AG08395 (cell line): ENCODE measurements at regions not wholly inside any gene's neighbourhood (a gene's known extent, or its start where the extent isn't known, plus 50 kb on each side); places are given as distances from the start of the nearest gene placed in this dataset.
"Not testable (repeated sequence)": the region's sequence is repeated elsewhere in the genome, so short reads cannot be mapped to it uniquely, and the experiment has no call there.

Source experiments
- DNase-seq: peaks from one replicate; pipeline ENCODE4 v3.0.0; 2012; ENCODE audit warnings: mixed read lengths, low spot score

- DNase-seq = no peak
Measured at GRCh38 chr14:38705220-38705619, 397.8 kb downstream of the SEC23A start.

GRCh38 chr14:38704220-38704619 lies 398.8 kb downstream of the SEC23A start:
- DNase-seq = no peak

DNA sequence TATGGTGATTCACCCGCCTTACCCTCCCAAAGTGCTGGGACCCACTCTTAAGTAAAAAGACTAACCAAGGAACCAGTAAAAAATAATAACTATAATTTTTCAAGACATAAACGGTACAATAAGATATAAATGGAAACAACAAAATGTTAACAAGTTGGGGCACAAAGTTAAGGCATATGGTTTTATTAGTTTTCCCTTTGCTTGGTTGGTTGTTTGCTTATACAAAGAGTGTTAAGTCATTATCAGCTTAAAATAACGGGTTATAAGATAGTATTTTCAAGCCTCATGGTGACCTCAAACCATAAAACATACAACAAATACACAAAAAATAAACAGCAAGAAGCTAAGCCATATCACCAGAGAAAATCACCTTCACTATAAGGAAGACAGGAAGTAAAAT lies 406.1 kb downstream of the SEC23A start:
- DNase-seq = no peak

DNA sequence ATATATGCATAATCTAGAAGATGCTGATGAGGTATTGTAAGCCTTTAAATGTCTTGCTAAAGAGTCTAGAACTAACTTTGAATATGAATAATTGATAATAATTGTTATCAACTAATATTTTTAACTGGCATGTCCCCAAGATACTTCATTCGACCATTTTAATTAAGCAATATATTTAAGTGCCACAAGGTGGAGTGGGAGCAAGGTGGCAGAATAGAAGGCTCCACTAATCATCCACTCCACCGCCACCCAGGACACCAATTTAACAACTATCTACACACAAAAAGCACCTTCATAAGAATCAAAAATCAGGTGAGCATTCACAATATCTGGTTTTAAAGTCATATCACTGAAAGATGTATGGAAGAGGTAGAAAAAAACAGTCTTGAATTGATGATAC lies 409.6 kb downstream of the SEC23A start:
- no peak for DNase-seq

DNA sequence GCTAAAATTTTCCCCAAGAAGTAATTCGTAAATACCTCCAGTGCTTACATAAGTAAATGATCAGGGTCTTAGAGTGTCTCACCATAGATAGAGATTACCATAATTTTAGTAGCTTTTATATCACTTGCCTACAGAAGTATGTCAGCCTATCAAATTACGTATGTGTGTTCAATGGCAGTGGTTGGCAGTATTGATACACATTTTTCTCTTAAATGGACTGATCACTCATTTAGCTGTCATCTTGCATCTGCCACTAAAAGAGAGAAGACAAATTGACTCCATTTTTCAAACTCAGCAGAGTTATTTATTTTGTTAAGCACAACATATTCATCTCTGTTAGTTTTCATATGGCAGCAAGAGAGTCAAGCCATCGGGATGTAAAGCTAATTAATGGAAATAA lies 413.1 kb upstream of the CLEC14A start:
- no peak for DNase-seq

- DNase-seq = no peak
Measured at GRCh38 chr14:38663382-38663781, 407.5 kb upstream of the CLEC14A start.

DNA sequence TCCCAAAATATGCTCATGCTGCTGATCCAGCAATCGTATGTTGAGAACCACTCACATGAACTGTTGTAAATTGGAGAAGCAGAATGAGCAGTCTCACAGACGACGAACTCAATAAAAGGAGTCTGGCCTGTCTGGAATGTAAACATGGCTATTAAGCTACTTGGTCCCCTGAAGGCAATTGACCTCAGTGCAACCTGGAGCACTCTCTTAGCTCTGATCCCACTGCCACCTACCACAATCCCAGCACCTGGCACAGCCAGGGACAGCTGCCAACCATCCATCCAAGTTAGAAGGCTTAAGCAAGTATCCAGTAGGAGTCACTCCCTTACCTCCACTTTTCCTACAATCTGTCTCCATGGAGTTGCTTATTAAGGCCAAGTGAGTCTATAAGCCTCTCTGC lies 406.9 kb upstream of the CLEC14A start:
- no peak for DNase-seq

DNA sequence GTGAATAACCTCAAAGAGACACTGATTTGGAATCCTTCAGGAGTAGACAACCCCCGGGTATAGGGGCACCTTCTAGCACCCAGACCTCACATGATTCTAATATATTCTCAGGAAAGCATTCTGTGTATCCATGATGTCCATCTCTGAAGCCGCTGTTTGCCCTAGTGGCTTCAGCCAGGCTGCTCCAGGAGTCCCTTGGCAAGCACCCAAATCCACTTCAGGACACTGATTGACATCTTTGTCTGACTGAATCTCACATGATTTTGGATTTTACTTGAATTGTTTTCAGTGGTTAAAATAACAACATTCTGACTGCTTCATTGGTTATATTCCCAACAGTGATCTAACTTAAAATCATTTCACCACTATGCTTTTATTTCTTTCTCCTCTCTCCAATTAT lies 390.5 kb upstream of the CLEC14A start:
- DNase-seq = no peak

DNA sequence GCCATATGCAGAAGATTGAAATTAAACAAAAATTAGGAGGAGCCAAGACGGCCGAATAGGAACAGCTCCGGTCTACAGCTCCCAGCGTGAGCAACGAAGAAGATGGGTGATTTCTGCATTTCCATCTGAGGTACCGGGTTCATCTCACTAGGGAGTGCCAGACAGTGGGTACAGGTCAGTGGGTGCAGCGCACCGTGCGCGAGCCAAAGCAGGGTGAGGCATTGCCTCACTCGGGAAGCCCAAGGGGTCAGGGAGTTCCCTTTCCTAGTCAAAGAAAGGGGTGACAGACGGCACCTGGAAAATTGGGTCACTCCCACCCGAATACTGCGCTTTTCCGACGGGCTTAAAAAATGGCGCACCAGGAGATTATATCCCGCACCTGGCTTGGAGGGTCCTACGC lies 379.0 kb upstream of the CLEC14A start:
- not testable (repeated sequence) for DNase-seq

GRCh38 chr14:38629412-38629811 lies 373.5 kb upstream of the CLEC14A start:
- no peak for DNase-seq

- no peak for DNase-seq
Measured at GRCh38 chr14:38627163-38627562, 371.3 kb upstream of the CLEC14A start.

- peak; percentile 52 for DNase-seq
Measured at GRCh38 chr14:38623661-38624060, 367.8 kb upstream of the CLEC14A start.

GRCh38 chr14:38618514-38618913 lies 362.6 kb upstream of the CLEC14A start:
- DNase-seq = no peak

DNA sequence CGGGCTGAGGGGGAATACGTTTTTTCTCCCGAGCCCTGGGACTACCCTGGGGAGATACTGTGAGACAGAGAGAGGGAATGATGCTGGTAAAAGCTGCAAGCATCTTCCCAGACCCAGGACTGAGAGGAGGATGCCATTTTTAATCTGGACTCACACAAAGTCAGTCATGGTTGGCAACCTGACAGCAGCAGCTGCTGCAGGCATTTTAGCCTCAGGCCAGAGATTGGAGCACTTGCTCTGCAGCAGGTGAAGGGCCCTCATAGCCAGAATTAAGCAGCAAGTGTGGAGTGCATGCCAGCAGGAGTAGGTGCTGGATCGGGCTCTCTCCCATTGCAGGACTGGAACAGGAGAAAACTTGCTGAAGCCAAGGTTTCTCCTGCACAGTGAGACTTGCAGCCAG lies 361.1 kb upstream of the CLEC14A start:
- DNase-seq = no peak

GRCh38 chr14:38611928-38612327 lies 356.0 kb upstream of the CLEC14A start:
- DNase-seq = no peak

DNA sequence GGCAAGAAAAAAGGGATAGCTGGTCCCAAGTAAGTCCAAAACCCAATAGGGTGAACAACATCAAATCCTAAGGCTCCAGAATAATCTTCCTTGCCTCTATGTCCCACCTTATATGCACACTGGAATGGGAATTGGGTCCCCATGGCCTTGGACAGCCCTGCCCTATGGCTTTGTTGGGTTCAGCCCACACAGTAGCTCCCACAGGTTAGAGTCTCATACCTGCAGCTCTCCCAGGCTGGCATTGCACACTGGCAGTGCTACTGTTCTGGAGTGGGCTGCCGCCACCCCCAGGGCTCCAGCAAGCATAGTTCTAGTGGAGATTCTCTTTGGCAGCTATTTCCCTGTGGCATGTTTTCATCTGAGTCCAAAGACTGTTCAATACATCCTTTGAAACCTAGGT lies 352.4 kb upstream of the CLEC14A start:
- no peak for DNase-seq

- DNase-seq = no peak
Measured at GRCh38 chr14:38605193-38606114, 349.6 kb upstream of the CLEC14A start.

DNA sequence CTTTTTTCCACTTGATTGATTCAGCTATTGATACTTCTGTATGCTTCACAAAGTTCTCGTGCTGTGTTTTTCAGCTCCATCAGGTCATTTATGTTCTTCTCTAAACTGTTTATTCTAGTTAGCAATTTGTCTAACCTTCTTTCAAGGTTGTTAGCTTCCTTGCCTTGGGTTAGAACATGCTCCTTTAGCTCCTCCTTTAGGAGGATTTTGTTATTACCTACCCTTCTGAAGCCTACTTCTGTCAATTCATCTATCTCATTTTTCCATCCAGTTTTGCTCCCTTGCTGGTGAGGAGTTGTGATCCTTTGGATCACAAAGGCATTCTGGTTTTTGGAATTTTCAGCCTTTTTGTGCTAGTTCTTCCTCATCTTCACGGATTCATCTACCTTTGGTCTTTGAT lies 344.7 kb upstream of the CLEC14A start:
- not testable (repeated sequence) for DNase-seq

- DNase-seq = no peak
Measured at GRCh38 chr14:38593476-38593875, 337.6 kb upstream of the CLEC14A start.

GRCh38 chr14:38592764-38593442 lies 337.0 kb upstream of the CLEC14A start:
- peak; percentile 12 for DNase-seq

DNA sequence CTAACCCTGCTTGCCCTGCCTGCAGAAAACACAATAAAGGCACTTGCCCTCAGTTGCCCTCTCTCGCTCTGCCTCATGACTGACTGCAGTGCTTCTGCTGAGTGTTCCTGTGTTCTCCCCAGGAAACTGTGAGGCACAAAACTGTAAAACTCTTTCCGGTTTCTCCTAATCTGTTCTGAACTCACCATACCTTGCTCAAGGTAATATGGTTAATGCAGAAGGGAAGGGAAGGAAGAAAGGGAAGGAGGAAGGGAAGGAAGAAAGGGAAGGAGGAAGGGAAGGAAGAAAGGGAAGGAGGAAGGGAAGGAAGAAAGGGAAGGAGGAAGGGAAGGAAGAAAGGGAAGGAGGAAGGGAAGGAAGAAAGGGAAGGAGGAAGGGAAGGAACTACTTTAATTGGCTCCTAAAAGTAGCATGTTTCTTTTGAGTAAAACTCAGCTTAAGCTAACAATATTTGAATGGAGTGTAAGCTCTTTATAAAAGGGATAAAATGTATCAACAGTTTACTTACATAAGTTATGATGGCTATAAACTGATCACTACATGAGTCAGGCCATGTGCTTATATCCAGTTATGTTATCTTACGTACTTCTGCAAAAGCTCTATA lies 334.0 kb upstream of the CLEC14A start:
- no peak for DNase-seq

- no peak for DNase-seq
Measured at GRCh38 chr14:38583471-38583870, 327.6 kb upstream of the CLEC14A start.

DNA sequence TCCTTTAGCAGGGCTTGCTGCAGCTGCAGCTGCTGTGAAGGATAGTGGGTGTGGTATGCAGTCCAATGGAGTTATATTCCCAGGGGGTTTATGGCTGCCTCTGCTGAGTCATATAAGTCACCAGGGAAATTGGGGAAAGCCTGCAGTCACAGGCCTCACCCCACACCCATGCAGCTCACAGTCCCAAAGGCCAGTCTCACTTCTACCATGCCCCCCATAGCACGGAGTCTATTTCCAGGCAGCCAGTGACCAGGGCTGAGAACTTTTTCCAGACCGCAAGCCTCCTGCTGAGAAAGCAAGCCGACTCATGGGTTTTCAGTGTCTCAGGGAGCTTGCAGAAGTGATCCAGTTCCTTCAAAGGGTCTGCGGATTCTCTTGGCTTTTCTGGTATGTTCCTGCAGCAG lies 322.4 kb upstream of the CLEC14A start:
- peak; percentile 20 for DNase-seq
